Activated CD4-positive, alpha-beta T cell treated with anti-CD3 and anti-CD28 coated beads, Interleukin-2, amount 10 ng/mL, durations not matched to agents 7 days and 5 days (primary cell): ENCODE measurements at regions not wholly inside any gene's neighbourhood (a gene's known extent, or its start where the extent isn't known, plus 50 kb on each side); places are given as distances from the start of the nearest gene placed in this dataset.

Experiments used
- CTCF ChIA-PET: fragments of 350-600 bp; sonication (Branson Sonifier 250); formaldehyde crosslinking; loops from one replicate; lab custom pipeline; 2021; ENCODE audit warnings: antibody characterized with exemption; lab: Charles Lee
- POLR2A ChIA-PET: fragments of 350-600 bp; sonication (Branson Sonifier 250); formaldehyde crosslinking; loops from one replicate; lab custom pipeline; 2021; ENCODE audit warnings: antibody characterized with exemption; lab: Charles Lee
- DNase-seq: peaks from one replicate; pipeline ENCODE4 v3.0.0-alpha.2; 2020
- H3K27ac Mint-ChIP-seq: one replicate; pipeline ENCODE4 v1.8.0; 2021; ENCODE audit warnings: mild to moderate bottlenecking, moderate library complexity, mixed read lengths
- H3K27me3 Mint-ChIP-seq: one replicate; pipeline ENCODE4 v1.8.0; 2021; ENCODE audit warnings: mixed read lengths
- H3K36me3 Mint-ChIP-seq: one replicate; pipeline ENCODE4 v1.8.0; 2021; ENCODE audit warnings: low read depth, mixed read lengths
- H3K4me1 Mint-ChIP-seq: one replicate; pipeline ENCODE4 v1.8.0; 2021; ENCODE audit warnings: mixed read lengths
- H3K4me3 Mint-ChIP-seq: one replicate; pipeline ENCODE4 v1.8.0; 2021; ENCODE audit warnings: mild to moderate bottlenecking, moderate library complexity, mixed read lengths
- H3K9me3 Mint-ChIP-seq: one replicate; pipeline ENCODE4 v1.8.0; 2021; ENCODE audit warnings: mixed read lengths

DNA sequence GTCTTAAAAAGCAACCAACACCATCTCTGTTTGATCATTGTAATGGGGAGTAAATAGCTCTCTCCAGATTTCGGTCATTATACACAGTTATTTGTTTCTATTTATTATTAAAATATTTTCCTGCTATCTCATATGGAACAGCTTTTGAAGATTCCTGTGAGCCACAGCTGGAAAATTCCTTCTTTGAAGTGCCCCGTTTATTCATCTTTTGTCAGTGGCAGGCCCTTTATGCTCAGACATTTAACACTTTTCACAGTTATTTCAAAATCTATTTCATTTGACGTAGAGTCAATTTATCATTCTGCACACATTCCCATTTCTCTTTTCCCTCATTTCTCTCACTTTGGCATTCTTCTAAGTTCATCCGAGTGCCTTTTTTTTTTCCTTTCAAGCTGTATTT is 245.9 kb upstream of the ELAC2 start:
- DNase-seq: no peak
- H3K4me3 Mint-ChIP-seq: no peak overlapping the region
- no peaks in the 10 kb centered on the region for H3K4me1 Mint-ChIP-seq
- H3K9me3 Mint-ChIP-seq: peaks cover 4% of the 10 kb centered on the region
- no peak overlapping the region for H3K27ac Mint-ChIP-seq
- ChIA-PET CTCF (interaction anchor here (0.6 to 0.7 kb wide), 2 partner anchors 11 to 24 kb away, joined by 4 to 5 read pairs; no protein-coding TSS in a partner anchor), POLR2A (no interaction called here)
- H3K27me3 Mint-ChIP-seq: no peaks in the 10 kb centered on the region
- H3K36me3 Mint-ChIP-seq: no peaks in the 10 kb centered on the region

DNA sequence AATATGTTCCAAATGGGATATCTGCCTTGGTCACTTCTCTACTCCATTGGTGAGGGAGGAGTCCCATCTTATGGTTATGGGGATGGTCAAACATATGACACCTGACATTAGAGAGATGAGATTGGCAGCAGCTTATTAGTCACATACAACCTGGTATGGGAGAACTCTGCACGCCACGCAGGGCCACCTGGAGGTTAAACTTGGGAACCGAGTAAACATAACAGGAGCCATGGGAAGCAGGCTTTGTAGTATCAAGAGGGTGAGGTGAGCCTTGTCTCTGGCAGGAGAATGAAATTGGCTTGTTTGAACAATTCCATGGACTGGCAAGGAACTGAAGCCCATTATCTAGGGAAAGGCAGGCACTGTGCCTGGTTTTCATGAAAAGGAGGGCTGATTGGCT is 238.7 kb upstream of the ELAC2 start:
- Mint-ChIP-seq H3K27ac (no peak overlapping the region), H3K36me3 (no peaks in the 10 kb centered on the region), H3K4me1 (no peaks in the 10 kb centered on the region), H3K27me3 (no peaks in the 10 kb centered on the region), H3K9me3 (no peaks in the 10 kb centered on the region), H3K4me3 (no peak overlapping the region)
- ChIA-PET POLR2A (no interaction called here), CTCF (no interaction called here)
- DNase-seq: no peak

DNA sequence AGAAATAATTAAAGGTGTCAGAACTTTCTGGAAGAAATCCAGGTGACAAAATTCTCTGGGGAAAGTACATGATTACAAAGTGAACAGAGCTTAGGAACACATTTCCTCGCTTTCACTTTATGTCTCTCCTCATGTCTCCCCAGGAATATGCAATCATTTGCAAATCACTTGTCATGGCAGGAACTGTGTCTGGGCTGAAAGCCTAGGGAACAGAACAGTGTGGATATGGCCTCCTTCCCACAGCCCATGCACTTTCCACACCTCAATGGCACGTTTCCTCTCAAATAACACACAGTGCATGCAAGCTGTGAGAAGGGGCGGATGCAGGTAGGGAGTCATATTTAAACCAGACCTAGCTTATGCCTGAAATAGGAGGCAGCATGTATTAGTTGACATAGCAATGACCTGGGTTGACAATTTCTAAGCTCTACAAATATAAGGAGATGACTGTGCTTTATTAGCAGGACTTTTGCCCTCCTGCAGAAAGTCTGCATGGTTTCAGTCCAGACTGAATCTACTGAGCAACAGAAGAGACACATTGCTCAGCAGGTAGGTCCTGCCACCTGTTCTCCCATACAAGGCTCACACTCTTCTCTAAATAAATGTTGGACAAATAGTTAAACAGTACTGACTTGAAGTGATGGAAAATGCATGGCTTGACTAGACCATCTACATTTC is 236.0 kb upstream of the ELAC2 start:
- Mint-ChIP-seq H3K4me1 (no peaks in the 10 kb centered on the region), H3K36me3 (no peaks in the 10 kb centered on the region), H3K9me3 (no peaks in the 10 kb centered on the region), H3K27ac (no peak overlapping the region), H3K4me3 (no peak overlapping the region), H3K27me3 (no peaks in the 10 kb centered on the region)
- ChIA-PET POLR2A (no interaction called here), CTCF (no interaction called here)
- DNase-seq: no peak

DNA sequence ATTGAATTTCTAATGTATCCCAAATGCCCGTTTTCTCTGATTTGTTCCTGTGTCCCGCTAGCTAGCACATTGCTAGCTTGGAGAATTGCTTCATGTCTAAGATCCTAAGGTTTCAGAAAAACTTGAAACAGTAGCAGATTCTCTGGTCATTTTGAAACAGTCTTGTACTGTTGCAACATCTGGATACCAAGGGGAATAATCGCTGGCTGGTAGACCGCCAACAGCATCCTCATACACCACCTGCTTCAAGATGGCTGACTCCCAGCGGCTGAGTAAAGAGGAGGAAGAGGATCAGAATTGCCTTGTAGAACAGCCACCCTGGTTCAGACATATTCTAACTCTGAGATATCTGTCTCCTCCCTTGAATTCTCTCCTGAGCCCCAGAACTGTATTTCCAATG is 226.7 kb upstream of the ELAC2 start:
- H3K4me1 Mint-ChIP-seq: no peaks in the 10 kb centered on the region
- no peak for DNase-seq
- no peaks in the 10 kb centered on the region for H3K36me3 Mint-ChIP-seq
- ChIA-PET CTCF (no interaction called here), POLR2A (no interaction called here)
- H3K27me3 Mint-ChIP-seq: no peaks in the 10 kb centered on the region
- H3K9me3 Mint-ChIP-seq: peaks cover 4% of the 10 kb centered on the region
- H3K27ac Mint-ChIP-seq: no peak overlapping the region
- no peak overlapping the region for H3K4me3 Mint-ChIP-seq

DNA sequence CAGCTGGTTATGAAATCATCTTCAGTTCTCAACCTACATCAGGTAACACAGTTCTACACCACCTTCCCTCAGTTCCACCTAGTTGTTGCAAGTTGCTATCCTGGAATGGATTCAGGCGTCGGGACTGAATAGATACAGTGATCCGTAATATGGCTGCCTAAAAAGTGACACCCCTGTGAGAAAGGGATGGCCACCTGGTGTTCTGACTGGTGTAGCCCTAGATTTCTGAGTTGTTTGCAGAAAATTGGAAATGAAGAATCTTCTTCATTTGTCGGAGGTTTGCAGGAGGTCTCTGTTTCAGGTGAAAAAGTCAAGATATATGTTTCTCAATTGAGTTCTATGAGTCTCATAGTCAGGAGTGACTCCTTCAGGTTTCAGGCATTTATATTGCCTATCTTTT is 225.8 kb upstream of the ELAC2 start:
- POLR2A ChIA-PET: no interaction called here
- H3K9me3 Mint-ChIP-seq: peaks cover 4% of the 10 kb centered on the region

DNA sequence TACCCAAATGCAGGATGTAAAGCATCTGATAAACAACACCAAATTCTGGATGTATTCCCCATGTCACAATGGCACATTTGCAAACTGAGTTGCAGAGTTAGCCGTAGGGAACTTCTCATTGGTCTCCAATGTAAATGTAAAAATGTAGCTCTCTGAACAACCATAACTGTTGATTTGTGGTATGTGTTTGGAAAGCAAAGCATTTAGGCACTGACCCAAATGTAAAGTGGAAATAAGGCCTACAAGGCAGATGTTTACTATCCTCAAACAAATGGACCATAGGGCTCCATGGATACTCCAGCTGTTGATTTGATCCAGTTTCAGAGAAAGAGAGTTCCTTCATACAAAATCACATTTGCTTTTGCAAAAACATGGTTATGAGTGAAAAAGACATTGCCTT is 223.0 kb upstream of the ELAC2 start:
- Mint-ChIP-seq H3K27ac (no peak overlapping the region), H3K4me3 (no peak overlapping the region), H3K27me3 (no peaks in the 10 kb centered on the region), H3K4me1 (no peaks in the 10 kb centered on the region), H3K9me3 (peaks cover 4% of the 10 kb centered on the region), H3K36me3 (no peaks in the 10 kb centered on the region)
- ChIA-PET POLR2A (no interaction called here), CTCF (no interaction called here)
- no peak for DNase-seq

More for the DNA sequence above, 225.8 kb upstream of the ELAC2 start:
- Mint-ChIP-seq H3K27me3 (no peaks in the 10 kb centered on the region), H3K27ac (no peak overlapping the region), H3K36me3 (no peaks in the 10 kb centered on the region), H3K4me3 (no peak overlapping the region), H3K4me1 (no peaks in the 10 kb centered on the region)
- no peak for DNase-seq
- CTCF ChIA-PET: no interaction called here

DNA sequence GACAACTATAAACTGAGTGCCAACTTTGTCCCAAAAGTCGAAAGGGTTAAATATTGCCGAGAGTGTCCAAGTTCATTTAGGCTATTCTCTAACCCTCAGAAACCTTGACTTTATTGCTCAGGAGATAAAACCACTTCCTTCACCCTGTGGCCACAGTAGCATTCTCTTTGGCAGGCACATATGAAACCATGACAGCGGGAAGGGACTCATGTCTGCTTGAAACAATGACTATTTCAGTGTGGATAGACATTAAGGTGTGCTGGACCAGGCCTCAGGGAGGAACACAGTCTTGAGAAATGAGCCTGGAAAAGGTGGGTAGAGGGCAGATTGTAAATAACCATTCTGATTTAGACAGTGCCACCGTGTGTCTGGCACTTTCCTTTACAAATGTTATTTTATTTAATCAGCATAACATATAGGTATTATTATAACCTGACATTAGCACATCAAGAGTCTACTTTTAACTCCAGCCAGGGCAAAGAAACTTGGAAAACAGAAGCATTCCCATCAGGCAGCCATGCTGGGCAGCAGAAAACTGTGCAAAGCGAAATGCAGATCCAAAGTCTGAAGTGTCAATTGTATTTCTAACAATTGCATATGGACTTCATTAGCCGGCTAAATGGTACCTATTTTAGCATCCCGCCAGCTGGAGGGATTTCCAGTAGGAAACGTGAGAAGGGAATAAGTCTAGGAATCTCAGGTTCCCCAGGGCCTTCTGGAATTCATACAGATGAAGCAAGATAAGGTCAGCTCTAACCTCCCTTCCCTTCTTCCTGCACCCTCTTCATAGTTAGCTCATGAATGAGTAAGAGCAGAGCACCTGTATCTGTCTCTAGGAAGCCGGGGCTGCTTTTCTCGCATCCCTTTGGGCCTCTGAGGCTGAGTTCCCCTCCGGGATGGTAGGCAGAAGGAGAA is 212.8 kb upstream of the ELAC2 start:
- no peak overlapping the region for H3K27ac Mint-ChIP-seq
- no peaks in the 10 kb centered on the region for H3K9me3 Mint-ChIP-seq
- ChIA-PET POLR2A (no interaction called here), CTCF (no interaction called here)
- no peaks in the 10 kb centered on the region for H3K4me1 Mint-ChIP-seq
- no peak overlapping the region for H3K4me3 Mint-ChIP-seq
- H3K36me3 Mint-ChIP-seq: no peaks in the 10 kb centered on the region
- no peaks in the 10 kb centered on the region for H3K27me3 Mint-ChIP-seq
- no peak for DNase-seq

DNA sequence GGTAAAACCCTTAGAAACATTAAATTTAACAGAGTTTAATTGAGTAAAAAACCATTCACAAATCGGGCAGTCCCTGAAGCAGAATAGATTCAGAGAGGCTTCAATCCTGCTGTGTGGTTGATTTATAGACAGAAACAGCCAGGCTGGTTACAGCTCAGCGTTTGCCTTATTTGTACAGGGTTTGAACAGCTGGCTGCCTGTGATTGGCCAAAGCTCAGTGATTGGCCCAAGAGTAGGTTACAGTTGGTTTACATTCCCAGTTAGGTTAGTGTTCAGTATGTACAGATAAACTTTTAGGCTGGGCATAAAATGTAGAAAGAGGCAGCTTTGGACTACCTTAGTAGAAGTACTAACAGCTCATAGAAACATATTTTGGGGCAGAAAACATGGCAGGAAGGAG is 210.4 kb upstream of the ELAC2 start:
- Mint-ChIP-seq H3K36me3 (no peaks in the 10 kb centered on the region), H3K27ac (no peak overlapping the region), H3K9me3 (no peaks in the 10 kb centered on the region), H3K4me1 (no peaks in the 10 kb centered on the region), H3K4me3 (no peak overlapping the region), H3K27me3 (no peaks in the 10 kb centered on the region)
- ChIA-PET POLR2A (no interaction called here), CTCF (no interaction called here)
- no peak for DNase-seq

DNA sequence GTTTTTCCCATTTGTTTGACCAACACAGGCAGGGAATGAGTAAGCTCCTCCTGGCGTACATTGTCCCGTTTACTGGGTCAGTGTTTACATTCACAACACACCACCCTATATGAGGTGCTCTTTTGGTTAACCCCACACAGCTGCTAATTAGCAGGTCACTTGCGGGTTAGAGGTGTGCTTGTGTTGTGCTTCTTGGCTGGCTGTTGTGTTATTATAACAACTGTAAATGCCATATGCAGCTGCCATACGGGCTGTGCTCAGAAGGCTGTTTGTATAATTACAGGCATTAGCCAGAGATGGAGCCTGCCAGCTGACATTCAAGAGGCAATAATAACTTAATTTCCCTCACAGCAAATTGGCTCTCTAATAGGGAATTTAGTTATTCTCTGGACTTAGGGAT is 205.1 kb upstream of the ELAC2 start:
- Mint-ChIP-seq H3K9me3 (no peaks in the 10 kb centered on the region), H3K27me3 (no peaks in the 10 kb centered on the region), H3K4me1 (no peaks in the 10 kb centered on the region), H3K36me3 (no peaks in the 10 kb centered on the region), H3K27ac (no peak overlapping the region), H3K4me3 (no peak overlapping the region)
- CTCF ChIA-PET: no interaction called here
- POLR2A ChIA-PET: no interaction called here
- no peak for DNase-seq

DNA sequence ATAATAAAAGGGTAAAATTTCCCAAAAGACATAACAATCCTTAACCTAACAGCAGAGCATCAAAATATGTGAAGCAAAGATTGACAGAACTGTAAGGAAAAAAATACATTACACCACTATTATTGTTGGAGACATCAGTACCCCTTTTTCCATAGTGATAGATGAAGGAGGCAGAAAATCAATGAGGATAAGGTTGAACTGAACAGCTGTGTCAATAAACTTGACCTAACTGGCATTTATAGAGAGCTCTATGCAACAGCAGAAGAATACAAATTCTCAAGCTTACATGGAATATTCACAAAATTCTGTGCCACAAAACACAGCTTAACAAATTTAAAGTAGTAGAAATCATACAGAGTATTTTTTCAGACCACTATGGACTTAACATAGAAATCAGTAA is 195.0 kb upstream of the ELAC2 start:
- H3K36me3 Mint-ChIP-seq: no peaks in the 10 kb centered on the region
- no peak for DNase-seq
- H3K9me3 Mint-ChIP-seq: peaks cover 2% of the 10 kb centered on the region
- no peaks in the 10 kb centered on the region for H3K27me3 Mint-ChIP-seq
- no peak overlapping the region for H3K27ac Mint-ChIP-seq
- H3K4me3 Mint-ChIP-seq: no peak overlapping the region
- ChIA-PET POLR2A (no interaction called here), CTCF (no interaction called here)
- H3K4me1 Mint-ChIP-seq: no peaks in the 10 kb centered on the region

DNA sequence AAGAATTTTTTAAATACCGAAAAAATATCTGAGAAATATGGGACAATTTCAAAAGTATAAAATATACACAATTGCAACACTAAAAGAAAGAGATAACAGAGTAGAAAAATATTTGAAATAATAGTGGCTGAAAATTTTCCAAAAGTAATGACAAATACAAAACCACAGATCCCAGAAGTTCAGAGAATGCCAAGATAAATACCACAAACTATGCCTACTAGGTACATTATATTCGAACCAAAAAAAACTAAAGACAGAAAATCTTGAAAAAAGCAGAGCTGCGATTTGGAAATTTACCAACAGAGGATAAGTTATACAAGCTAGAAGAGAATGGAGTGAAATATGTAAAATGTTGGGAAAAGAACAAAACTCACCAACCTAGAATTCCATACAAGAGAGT is 191.3 kb upstream of the ELAC2 start:
- DNase-seq: no peak
- no peaks in the 10 kb centered on the region for H3K4me1 Mint-ChIP-seq
- ChIA-PET POLR2A (no interaction called here), CTCF (no interaction called here)
- H3K9me3 Mint-ChIP-seq: peaks cover 2% of the 10 kb centered on the region
- no peaks in the 10 kb centered on the region for H3K27me3 Mint-ChIP-seq
- H3K27ac Mint-ChIP-seq: no peak overlapping the region
- H3K4me3 Mint-ChIP-seq: no peak overlapping the region
- no peaks in the 10 kb centered on the region for H3K36me3 Mint-ChIP-seq

DNA sequence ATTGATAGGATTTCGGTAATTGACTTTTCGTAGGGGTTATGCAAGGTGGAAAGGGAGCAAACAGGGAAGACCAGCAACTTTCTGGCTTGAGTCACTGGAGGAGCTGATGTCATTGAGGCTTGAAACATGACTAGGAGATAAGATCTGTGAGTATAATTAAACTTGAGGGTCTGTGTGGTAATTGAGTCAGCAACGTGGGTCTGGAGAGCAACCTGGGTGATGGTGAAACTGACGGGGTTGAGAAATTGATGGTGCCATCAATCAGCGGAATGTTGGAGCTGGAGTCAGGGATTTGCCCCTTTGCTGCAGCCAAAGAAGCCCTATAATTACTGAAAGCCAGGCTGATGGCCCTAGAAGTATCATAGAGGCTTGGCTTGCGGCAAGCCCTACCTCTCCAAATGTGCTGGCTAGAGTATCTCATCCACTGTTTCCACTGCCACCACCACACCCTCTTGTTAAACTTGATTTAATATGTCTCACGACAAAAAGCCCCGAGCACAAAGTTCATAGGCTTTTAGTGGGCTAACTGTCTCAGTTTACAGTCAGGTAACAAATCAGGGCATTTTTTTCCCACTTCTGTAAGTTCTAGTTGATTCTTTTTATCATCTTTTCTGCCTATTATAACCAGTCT is 186.9 kb upstream of the ELAC2 start:
- H3K27me3 Mint-ChIP-seq: no peaks in the 10 kb centered on the region
- H3K4me3 Mint-ChIP-seq: no peak overlapping the region
- H3K27ac Mint-ChIP-seq: no peak overlapping the region
- no peaks in the 10 kb centered on the region for H3K4me1 Mint-ChIP-seq
- H3K9me3 Mint-ChIP-seq: peaks cover 2% of the 10 kb centered on the region
- POLR2A ChIA-PET: no interaction called here
- CTCF ChIA-PET: no interaction called here
- no peak for DNase-seq
- H3K36me3 Mint-ChIP-seq: no peaks in the 10 kb centered on the region

DNA sequence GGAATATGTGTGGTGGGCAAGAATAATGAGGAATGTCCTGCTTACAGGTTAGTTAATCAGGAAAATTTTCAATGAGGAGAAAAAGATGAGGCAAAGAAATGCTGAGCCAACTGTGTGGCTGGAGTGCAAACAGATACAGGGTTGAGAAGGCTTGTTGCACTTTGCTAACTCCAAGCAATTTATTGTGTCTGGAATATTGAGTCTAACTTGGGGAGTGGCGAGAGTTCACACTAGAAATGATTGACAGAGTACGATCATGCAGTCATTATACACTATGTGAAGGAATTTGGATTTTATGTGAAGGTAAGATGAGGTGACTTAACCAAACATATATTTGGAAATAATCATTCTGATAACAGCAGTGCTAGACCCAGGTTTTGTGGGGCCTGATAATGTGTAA is 185.0 kb upstream of the ELAC2 start:
- H3K36me3 Mint-ChIP-seq: no peaks in the 10 kb centered on the region
- no peak overlapping the region for H3K4me3 Mint-ChIP-seq
- ChIA-PET CTCF (no interaction called here), POLR2A (no interaction called here)
- peaks cover 2% of the 10 kb centered on the region for H3K9me3 Mint-ChIP-seq
- no peak for DNase-seq
- H3K27me3 Mint-ChIP-seq: no peaks in the 10 kb centered on the region
- H3K4me1 Mint-ChIP-seq: no peaks in the 10 kb centered on the region
- H3K27ac Mint-ChIP-seq: peak overlapping the region; percentile 5
